Stimulated activated CD8-positive, alpha-beta memory T cell treated with anti-CD3 and anti-CD28 coated beads, Interleukin-15, amount 100 ng/mL, for 1 hour (primary cell): ENCODE measurements at regions not wholly inside any gene's neighbourhood (a gene's known extent, or its start where the extent isn't known, plus 50 kb on each side); places are given as distances from the start of the nearest gene placed in this dataset.
"Not testable (repeated sequence)": the region's sequence is repeated elsewhere in the genome, so short reads cannot be mapped to it uniquely, and the experiment has no call there.

Source experiments
- DNase-seq: peaks from one replicate; pipeline ENCODE4 v3.0.0-alpha.2; 2020; ENCODE audit warnings: low read depth

DNA sequence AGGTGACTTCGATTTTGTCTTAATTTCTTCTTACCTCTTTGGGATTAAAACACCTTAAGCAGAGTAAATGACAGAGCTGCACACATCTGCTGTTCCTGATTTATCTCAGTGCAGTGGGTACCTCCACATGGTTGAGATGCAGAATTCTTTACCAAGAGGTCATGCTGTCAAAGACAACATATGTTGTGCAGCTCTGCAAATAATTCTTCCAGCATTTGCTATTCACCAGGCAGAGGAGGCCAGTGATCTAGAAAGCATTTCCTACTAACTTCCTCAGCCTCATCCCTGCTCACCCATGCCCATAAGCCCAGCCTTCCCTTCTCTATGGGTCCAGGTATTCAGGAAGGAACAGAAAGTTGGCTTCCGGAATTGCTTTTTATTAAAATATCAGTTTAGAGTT is 109.3 kb downstream of the THBS2 start:
- no peak for DNase-seq

GRCh38 chr6:169142538-169142844 is 111.2 kb downstream of the THBS2 start:
- DNase-seq: no peak

DNA sequence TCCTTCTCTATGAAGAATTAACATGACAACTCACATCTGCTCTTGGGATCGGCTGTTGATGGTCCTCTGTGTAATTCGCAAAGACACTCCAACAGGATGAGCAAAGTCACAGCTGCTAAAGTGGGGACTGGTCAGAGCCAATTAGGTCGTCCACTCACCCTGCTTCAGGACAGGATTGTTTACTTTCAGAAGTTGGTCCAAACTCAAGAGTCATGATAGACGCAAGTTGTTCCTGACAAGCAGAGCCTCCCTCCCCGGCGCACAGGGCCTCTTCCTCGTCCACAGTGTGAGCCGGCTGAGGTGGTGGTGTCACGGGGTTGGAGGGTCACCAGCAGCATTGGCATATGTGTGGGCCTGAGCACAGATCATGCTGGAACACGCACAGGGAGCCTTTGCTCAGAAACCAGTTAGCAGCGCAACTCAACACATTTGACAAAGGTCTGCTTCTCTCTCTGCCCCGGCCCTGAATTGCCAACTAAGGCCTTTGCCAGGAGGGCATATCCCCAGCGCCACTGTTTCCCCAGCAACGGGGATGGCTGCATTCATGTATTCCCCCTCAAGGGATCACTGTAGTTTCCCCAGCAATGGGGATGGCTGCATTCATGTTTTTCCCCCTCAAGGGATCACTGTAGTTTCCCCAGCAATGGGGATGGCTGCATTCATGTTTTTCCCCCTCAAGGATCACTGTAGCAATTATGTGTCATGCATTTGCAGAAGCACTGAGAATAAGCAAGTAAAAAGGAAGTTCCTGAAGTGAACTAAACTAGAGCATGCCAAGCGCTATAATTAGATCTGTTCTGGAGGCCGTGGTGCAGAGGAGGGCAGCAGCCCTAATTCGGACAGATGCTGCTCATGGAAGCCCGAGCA is 111.7 kb downstream of the THBS2 start:
- no peak for DNase-seq

- DNase-seq: no peak
These were observed 112.6 kb downstream of the THBS2 start for GRCh38 chr6:169140986-169141495.

- no peak for DNase-seq
These were observed 114.3 kb downstream of the THBS2 start for GRCh38 chr6:169139179-169139971.

DNA sequence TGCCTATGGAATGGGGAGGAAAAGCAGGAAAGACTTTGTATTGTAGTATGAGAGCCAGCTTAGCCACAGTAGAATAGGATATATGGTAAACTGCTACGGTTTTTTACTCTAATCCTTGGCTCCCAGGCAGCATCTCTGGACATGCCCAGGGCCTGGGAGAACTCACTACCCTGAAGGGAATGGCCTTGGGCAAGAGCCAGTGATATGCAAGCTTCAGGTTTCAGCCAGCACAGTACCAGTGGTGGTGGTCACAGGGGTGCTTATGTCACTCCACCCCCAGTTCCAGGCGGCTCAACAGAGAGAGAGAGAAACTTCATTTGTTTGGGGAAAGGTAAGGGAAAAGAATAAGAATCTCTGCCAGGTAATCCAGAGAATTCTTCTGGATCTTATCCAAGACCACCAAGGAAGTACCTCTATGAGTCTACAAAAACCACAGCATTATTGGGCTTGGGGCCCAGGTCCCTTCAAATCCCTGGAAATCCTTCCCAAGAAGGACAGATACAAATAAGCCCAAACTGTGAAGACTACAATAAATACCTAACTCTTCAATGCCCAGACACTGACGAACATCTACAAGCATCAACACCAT is 121.2 kb downstream of the THBS2 start:
- DNase-seq: no peak

DNA sequence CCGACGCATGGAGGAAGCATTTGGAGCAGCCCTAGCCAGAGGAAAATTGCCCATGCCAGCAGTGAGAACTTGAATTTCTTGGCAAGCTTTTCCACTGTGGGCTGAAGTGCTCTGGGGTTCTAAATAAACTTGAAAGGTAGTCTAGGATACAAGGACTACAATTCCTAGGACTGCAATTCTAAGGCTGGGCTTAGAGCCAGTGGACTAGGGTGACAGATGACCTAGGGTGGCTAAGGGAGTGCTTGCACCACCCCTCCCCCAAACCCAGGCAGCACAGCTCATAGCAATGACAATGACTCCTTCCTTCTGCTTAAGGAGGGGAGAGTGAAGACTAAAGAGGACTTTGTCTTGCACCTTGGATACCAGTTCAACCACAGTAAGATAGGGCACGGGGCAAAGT is 122.3 kb downstream of the THBS2 start:
- DNase-seq: no peak

- no peak for DNase-seq
These were observed 123.5 kb downstream of the THBS2 start for GRCh38 chr6:169130113-169130512.

GRCh38 chr6:169121013-169121412 is 132.6 kb downstream of the THBS2 start:
- no peak for DNase-seq

GRCh38 chr6:169119669-169120068 is 134.0 kb downstream of the THBS2 start:
- no peak for DNase-seq

DNA sequence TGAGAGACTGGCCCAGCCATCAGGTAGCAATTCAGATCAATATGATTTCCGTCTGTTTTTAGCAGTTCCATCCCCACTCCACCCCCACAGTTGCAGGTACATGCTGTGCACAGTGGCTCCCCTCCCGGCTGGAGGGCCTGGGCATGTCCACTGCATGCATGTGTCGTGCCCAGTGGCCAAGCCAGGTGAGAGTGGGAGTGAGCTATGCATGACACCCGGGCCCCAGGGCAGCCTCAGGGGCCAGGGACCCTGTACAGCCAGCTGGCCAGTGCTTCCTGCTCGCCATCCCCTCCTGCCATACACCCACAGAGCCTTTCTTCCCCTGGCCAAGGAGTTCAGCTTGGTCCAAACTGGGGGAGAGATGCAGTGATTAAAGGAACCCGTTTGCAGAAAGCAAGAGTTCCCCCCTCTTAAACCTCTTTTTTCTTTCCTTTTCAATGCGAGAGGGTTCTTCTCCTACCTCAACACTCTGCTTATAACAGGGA is 135.3 kb downstream of the THBS2 start:
- DNase-seq: no peak

GRCh38 chr6:169117663-169118062 is 136.0 kb downstream of the THBS2 start:
- DNase-seq: no peak

DNA sequence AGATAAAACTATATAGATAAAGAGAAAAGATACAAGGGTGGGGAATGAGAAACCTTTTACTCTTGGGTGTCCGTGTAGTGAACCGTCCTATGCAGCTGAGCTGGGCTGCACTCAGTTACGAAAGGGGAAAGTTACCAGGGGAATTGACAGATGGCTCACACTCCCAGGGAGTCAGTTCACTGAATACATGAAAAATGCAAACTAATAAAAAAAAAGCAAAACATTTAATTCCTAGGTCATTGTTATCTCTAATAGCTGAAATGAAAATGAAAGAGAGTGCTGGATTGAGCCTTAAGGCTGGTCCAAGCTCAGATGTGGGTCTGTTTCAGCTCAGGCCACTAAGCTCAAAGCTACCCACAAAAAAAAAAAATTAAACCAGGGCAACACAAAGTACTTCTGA is 138.0 kb downstream of the THBS2 start:
- DNase-seq: no peak

GRCh38 chr6:169114632-169115031 is 139.0 kb downstream of the THBS2 start:
- DNase-seq: not testable (repeated sequence)

GRCh38 chr6:169112483-169113320 is 140.9 kb downstream of the THBS2 start:
- no peak for DNase-seq

DNA sequence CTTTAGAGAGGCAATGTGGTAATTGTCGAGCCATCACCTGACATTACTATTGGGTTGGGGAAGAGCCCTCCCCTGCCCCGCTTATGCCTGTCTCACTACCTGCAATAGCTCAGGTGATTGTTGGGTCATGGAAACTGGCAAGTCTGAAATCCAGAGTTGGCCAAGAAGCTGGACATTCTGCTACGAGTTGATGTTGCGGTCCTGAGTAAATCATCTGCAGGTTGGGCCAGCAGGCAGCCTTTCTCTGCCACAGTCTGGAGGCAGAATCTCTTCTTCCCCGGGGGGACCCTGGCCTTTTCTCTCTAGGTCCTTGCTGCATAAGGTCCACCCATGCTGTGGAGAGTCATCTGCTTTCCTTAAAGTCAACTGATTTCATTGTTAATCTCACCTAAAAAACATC is 142.4 kb downstream of the THBS2 start:
- DNase-seq: no peak

- DNase-seq: no peak
These were observed 144.0 kb downstream of the THBS2 start for GRCh38 chr6:169109411-169110220.

DNA sequence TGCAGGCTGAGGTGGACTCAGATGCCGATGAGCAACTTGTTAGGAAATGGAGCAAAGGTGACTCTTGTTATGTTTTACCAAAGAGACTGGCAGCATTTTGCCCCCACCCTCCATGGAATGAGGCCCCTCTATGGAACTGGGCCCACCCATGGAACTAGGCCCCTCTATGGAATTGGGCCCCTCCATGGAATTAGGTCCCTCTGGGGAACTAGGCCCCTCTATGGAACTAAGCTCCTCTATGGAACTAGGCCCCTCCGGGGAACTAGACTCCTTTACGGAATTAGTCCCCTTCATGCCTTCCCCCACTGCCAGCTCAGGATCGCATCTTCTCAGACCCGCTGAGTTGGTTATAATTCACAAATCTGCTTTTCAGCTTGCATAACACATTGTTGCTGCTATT is 144.9 kb downstream of the THBS2 start:
- no peak for DNase-seq

- no peak for DNase-seq
These were observed 147.5 kb downstream of the THBS2 start for GRCh38 chr6:169106176-169106575.

DNA sequence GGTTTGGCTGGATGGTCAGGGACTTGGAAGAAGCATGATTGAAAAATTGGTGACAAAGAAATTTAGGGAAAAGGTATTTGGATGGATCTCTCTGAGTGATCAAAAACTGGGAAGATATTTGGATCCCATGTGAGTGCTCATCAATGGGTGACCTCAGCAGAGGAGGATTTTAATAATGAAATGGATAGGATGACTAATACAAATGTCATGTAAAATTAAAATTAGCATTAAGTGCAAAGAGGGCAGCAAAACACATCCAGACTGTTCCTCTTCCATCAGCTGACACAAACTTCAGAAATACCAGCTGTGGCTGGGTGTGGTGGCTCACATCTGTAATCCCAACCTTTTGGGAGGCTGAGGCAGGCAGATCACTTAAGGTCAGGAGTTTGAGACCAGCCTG is 151.7 kb downstream of the THBS2 start:
- no peak for DNase-seq
